GM21723 (cell line): ENCODE measurements at regions not wholly inside any gene's neighbourhood (a gene's known extent, or its start where the extent isn't known, plus 50 kb on each side); places are given as distances from the start of the nearest gene placed in this dataset.

Experiments
- ATAC-seq: cut with Tn5 transposase; IDR thresholded peaks from one replicate; pipeline ENCODE4 v1.9.1; 2021; ENCODE audit warnings: mild to moderate bottlenecking, moderate library complexity; ENCODE audit not compliant: unreplicated experiment

GRCh38 chr18:55064073-55064472 is 104.8 kb upstream of the CCDC68 start:
- no peak for ATAC-seq

GRCh38 chr18:55054021-55054990 is 95.0 kb upstream of the CCDC68 start:
- ATAC-seq, result no peak

GRCh38 chr18:55048892-55049291 is 89.6 kb upstream of the CCDC68 start:
- no peak for ATAC-seq

DNA sequence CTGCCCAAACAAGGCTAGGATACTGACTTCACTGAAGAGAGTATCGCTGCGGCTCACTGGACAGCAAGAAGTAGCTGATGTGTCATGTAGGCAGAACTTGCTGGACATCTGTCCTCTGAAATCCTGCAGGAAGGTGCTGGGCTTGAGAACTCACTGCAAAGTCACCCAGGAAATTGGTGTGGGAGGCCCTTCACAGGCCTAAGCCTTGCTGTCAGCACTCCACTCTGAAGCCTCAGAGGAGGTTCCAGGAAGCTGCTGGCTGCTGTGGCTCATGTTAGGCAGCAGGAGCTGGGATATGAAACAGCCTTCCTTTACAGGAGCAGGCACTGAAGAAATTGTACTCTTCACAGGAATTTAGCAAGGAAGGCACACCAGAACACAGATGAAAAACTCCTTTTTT is 88.3 kb upstream of the CCDC68 start:
- ATAC-seq, result no peak

GRCh38 chr18:55041366-55041765 is 82.1 kb upstream of the CCDC68 start:
- ATAC-seq, result no peak

- no peak for ATAC-seq
Measured at GRCh38 chr18:55038162-55038561, 78.9 kb upstream of the CCDC68 start.

- ATAC-seq, result no peak
Measured at GRCh38 chr18:55034742-55035141, 75.5 kb upstream of the CCDC68 start.

DNA sequence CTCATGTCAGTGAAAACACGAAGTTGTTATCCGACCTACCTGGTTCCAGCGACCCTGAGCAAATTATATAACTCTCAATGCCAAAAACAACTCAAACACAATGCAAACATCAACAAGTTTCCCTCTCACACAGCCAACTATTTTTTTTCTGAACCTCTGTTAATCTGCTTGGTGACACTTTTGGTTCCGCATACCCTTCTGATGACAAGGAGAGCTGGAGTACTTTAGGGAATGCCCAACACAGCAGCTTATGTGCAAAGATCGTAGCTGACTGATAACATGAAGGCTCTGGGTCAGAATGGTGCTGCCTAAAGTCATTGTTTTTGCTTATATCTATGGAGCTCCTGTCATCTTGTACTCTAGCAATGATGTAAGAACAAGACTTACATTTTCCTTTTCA is 72.7 kb upstream of the CCDC68 start:
- no peak for ATAC-seq

DNA sequence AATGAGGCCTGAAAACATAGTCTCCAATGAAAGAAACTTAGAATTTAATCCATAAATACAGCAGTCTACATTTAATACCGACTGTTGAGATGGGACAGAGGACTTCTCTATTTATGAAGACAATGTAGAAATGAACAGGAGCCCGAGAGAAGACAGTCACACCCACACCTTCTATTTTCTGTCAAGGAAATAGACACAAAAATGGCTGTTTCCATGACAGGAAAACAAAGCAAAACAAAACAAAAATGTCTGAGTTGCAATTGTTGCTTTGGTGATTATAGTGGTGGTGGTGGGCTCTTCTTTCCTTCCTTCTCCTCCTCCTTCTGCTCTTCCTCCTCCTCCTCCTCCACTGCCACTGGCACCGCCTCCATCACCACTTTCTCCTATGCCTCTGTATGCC is 72.3 kb upstream of the CCDC68 start:
- ATAC-seq, result no peak

- no peak for ATAC-seq
Measured at GRCh38 chr18:55031164-55031563, 71.9 kb upstream of the CCDC68 start.

DNA sequence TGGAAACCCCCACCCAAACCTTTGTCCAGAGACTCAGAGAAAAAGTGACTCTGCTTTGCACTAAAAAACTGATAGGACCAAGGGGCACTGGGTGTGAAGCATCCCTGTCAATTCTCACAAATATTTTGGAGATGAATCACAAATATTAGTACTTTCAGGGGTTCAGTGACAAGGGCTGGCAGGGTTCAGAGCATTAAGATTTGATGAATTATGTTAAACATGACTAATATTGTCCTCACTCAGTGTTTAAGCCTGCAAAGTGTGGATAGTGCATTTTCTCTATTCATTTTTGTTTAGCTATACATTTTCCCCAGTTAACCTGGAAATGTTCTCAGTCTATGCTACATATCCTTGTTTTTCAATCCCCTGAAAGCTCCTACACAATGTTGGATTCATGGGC is 65.3 kb upstream of the CCDC68 start:
- no peak for ATAC-seq

- no peak for ATAC-seq
Measured at GRCh38 chr18:55018602-55019001, 59.3 kb upstream of the CCDC68 start.

DNA sequence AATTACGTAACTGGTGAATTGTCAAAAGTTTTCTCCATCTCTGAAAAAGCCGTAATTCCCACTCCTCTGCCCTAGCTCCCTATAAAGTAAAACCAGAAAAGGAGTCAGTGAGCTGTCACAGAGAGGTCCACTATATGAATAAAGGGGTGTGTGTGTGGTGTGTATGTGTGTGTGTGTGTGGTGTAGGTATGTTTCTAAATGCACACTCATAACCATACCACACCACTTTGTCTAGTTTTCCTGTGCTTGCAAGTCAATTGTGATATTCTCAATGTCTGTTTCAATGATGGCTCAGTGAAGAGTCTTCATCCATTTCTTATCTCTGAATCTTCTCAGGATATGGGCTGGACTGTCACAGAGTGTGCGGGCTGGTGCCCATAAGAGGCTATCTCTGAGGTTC is 54.8 kb upstream of the CCDC68 start:
- no peak for ATAC-seq

DNA sequence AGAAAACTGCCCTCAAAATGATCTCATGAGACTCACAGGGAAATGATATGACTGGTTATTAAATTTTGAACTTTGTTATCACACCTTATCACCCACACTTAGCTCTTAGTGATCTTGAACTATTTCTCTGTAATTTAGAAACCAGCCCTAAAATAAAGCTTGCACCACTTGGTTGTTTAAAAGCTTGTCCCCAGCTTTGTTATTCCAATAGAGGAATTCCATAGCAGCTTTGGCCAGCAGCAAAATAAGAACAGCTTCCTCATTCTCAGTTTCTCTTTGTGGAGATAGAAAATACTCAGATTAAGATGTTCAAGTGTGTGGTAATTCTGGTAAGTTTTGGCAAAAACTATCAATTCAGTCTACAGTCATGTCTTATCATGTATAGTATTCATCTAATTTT is 54.4 kb upstream of the CCDC68 start:
- no peak for ATAC-seq

DNA sequence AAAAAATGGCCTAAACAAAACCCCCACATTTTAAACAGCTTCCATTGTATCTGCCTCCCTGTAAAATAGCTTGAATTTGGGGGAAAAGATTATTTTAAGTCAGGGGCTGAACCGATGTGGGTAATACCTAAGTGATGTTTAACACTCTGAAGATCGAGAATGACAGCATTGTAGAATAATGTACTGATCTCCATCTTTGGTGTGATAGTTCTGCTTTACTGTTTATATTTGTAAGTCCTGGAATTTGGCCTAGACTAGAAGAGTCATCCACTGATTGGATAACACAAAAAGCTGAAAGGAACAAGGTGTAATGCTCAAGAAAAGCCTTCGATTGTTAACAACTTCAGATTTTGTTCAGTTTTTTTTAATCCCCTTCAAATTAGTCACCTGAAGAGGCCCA is 53.8 kb upstream of the CCDC68 start:
- no peak for ATAC-seq

GRCh38 chr18:55012008-55012407 is 52.7 kb upstream of the CCDC68 start:
- ATAC-seq, result no peak
